HepG2 (cell line): ENCODE measurements at regions not wholly inside any gene's neighbourhood (a gene's known extent, or its start where the extent isn't known, plus 50 kb on each side); places are given as distances from the start of the nearest gene placed in this dataset.

ENCODE experiments used
- ATAC-seq: fragments of 200-7000 bp; cut with Tn5 transposase; 3 replicates; pipeline ENCODE4 v1.9.1; 2020; ENCODE audit warnings: mild to moderate bottlenecking, moderate library complexity
- BruUV-seq: library from RNA; stranded (reverse); fragments of 400-500 nt; replicated peaks from 2 replicates; lab custom pipeline; 2021; lab: Mats Ljungman, UMichigan
- CTCF ChIA-PET: fragments of 300-600 bp; formaldehyde crosslinking; extraction: SDS; loops from one replicate; lab custom pipeline; 2021; ENCODE audit warnings: low total read pairs, inconsistent platforms, low intra/inter-chr PET ratio; lab: Yijun Ruan, JAX
- POLR2A ChIA-PET: fragments of 350-600 bp; sonication (Branson Sonifier 250); formaldehyde crosslinking; loops from one replicate; lab custom pipeline; 2020; ENCODE audit warnings: antibody characterized with exemption, inconsistent platforms; lab: Yijun Ruan, JAX
- DNase-seq: peaks from one replicate; pipeline ENCODE4 v3.0.0-alpha.2; 2015; ENCODE audit warnings: low spot score
- FAIRE-seq: peaks from 3 replicates; lab custom pipeline; 2011; peaks lifted over from hg19 to GRCh38; lab: Jason Lieb, UNC
- H2AFZ ChIP-seq: one replicate; pipeline ENCODE4 v1.6.1; 2011; ENCODE audit warnings: low read length, inconsistent platforms
- H3K27ac ChIP-seq: fragments of 300-600 bp; 3 replicates; pipeline ENCODE4 v1.8.0; 2011; ENCODE audit warnings: mixed run types, mild to moderate bottlenecking, mixed read lengths, low read length, inconsistent platforms; ENCODE audit not compliant: insufficient read depth; ENCODE audit errors: extremely low read length
- H3K27me3 ChIP-seq, 2 experiments: fragments of 200-600 bp in 1 of 2; 2 replicates in 1 of 2; 3 replicates in 1 of 2; pipeline versions ENCODE4 v1.6.0 to v1.8.0; 2011; ENCODE audit warnings: low read length in 2 of 2, mild to moderate bottlenecking in 2 of 2, moderate library complexity in 2 of 2, inconsistent platforms in 1 of 2; ENCODE audit not compliant: insufficient read depth in 2 of 2, control insufficient read depth in 1 of 2
- H3K36me3 ChIP-seq, 2 experiments: fragments of 200-600 bp in 1 of 2; replicated peaks in 1 of 2; 2 replicates in 1 of 2; 3 replicates in 1 of 2; pipeline versions ENCODE4 v1.5.1 to v1.8.0; 2011; ENCODE audit warnings: low read length in 2 of 2, inconsistent platforms in 1 of 2; ENCODE audit not compliant: insufficient read depth in 2 of 2, control insufficient read depth in 1 of 2
- H3K4me1 ChIP-seq: 2 replicates; pipeline ENCODE4 v1.5.1; 2012; ENCODE audit warnings: low read length, inconsistent platforms; ENCODE audit not compliant: insufficient read depth
- H3K4me2 ChIP-seq: 2 replicates; pipeline ENCODE4 v1.6.0; 2011; ENCODE audit warnings: low read depth, low read length, inconsistent platforms
- H3K4me3 ChIP-seq, 3 experiments: fragments of 200-600 bp in 1 of 3; sonication (generic), shearing (Covaris generic) in 1 of 3; replicated peaks in 1 of 3; 2 replicates each; pipeline ENCODE4 v1.5.1; 2011 to 2016; ENCODE audit warnings: low read length in 3 of 3, inconsistent platforms in 2 of 3, low read depth in 2 of 3, mild to moderate bottlenecking in 2 of 3, control low read depth in 1 of 3, mixed read lengths in 1 of 3; ENCODE audit not compliant: insufficient read depth in 1 of 3
- H3K79me2 ChIP-seq: one replicate; pipeline ENCODE4 v1.6.1; 2011; ENCODE audit warnings: low read length, inconsistent platforms; ENCODE audit not compliant: insufficient read depth
- H3K9ac ChIP-seq: 2 replicates; pipeline ENCODE4 v1.6.0; 2011; ENCODE audit warnings: mild to moderate bottlenecking, low read depth, low read length, inconsistent platforms; ENCODE audit not compliant: insufficient read depth
- H3K9me3 ChIP-seq: 2 replicates; pipeline ENCODE4 v1.5.1; 2012; ENCODE audit warnings: mild to moderate bottlenecking, low read length
- H4K20me1 ChIP-seq: 2 replicates; pipeline ENCODE4 v1.6.0; 2011; ENCODE audit warnings: inconsistent platforms, mild to moderate bottlenecking, low read length, moderate library complexity; ENCODE audit not compliant: insufficient read depth
- BCLAF1 ChIP-seq: fragments of 450-650 bp; IDR thresholded peaks from 2 replicates; pipeline ENCODE4 v1.6.1; 2017; ENCODE audit warnings: mild to moderate bottlenecking
- CENPX ChIP-seq: sonication (generic); formaldehyde crosslinking; IDR thresholded peaks from 2 replicates; pipeline ENCODE4 v1.9.0; 2021; ENCODE audit warnings: mild to moderate bottlenecking, missing genetic modification reagents, moderate library complexity
- CHD4 ChIP-seq: fragments of 200-600 bp; sonication (generic); IDR thresholded peaks from 2 replicates; pipeline ENCODE4 v1.7.0; 2017; ENCODE audit warnings: mild to moderate bottlenecking, low read length, borderline replicate concordance
- CREM ChIP-seq, 2 experiments: sonication (generic) in 1 of 2; formaldehyde crosslinking in 1 of 2; IDR thresholded peaks; 2 replicates each; pipeline versions ENCODE4 v1.4.0 to v1.6.1; 2016 to 2020; ENCODE audit warnings: antibody characterized with exemption in 1 of 2, mild to moderate bottlenecking in 1 of 2, missing genetic modification reagents in 1 of 2
- GPBP1L1 ChIP-seq: sonication (generic); formaldehyde crosslinking; IDR thresholded peaks from 2 replicates; pipeline ENCODE4 v1.5.0; 2020; ENCODE audit warnings: mild to moderate bottlenecking, missing genetic modification reagents
- HMG20A ChIP-seq: IDR thresholded peaks from 2 replicates; pipeline ENCODE4 v1.6.1; 2016; ENCODE audit warnings: borderline replicate concordance
- RAD51 ChIP-seq: fragments of 450-650 bp; IDR thresholded peaks from 2 replicates; pipeline ENCODE4 v1.6.1; 2016; ENCODE audit warnings: borderline replicate concordance
- ZKSCAN5 ChIP-seq: sonication (generic); formaldehyde crosslinking; IDR thresholded peaks from 2 replicates; pipeline ENCODE4 v1.5.1; 2020; ENCODE audit warnings: mild to moderate bottlenecking, missing genetic modification reagents
- ZNF839 ChIP-seq: sonication (generic); formaldehyde crosslinking; IDR thresholded peaks from 2 replicates; pipeline ENCODE4 v1.4.0; 2020; ENCODE audit warnings: missing genetic modification reagents, mild to moderate bottlenecking, borderline replicate concordance
- ZSCAN29 ChIP-seq: sonication (generic); formaldehyde crosslinking; conservative IDR thresholded peaks from 2 replicates; pipeline ENCODE4 v1.4.0; 2020; ENCODE audit warnings: mild to moderate bottlenecking, missing genetic modification reagents
- WGBS: methylation state at CpG from one replicate; pipeline ENCODE4 v1.1.6; 2017; ENCODE audit warnings: low lambda C conversion rate; 5-methylcytosine and 5-hydroxymethylcytosine counted together
- in situ Hi-C: cut with HindIII; loops from 2 replicates; pipeline ENCODE4 v1.10.0; 2017; ENCODE audit warnings: low pct_unique_long_range_greater_than_20kb; ENCODE audit not compliant: extremely low pct_ligation_motif_present
- intact Hi-C: fragments of 100-400 bp; cut with micrococcal nuclease; formaldehyde crosslinking; loops from one replicate; pipeline ENCODE4 v1.10.0; 2022; ENCODE audit not compliant: unreplicated experiment

- in situ Hi-C loops (no loop called here), intact Hi-C loops (no loop called here)
- Histone ChIP-seq H3K79me2 (no peaks in the 10 kb centered on the region), H3K4me1 (peaks cover 7% of the 10 kb centered on the region), H3K4me3 (no peak overlapping the region), H4K20me1 (no peaks in the 10 kb centered on the region), H3K4me2 (no peak overlapping the region), H3K9me3 (no peaks in the 10 kb centered on the region), H3K36me3 (no peaks in the 10 kb centered on the region), H3K9ac (no peak overlapping the region), H3K27me3 (no peaks in the 10 kb centered on the region), H3K27ac (no peak overlapping the region), H2AFZ (no peak overlapping the region)
- WGBS, result 8% methylated on average over 1 of the region's 1 CpG
- no peak for FAIRE-seq
- BruUV-seq, result no TSS peak
- no peak for DNase-seq
- ChIA-PET CTCF (no interaction called here), POLR2A (no interaction called here)
- no peak for ATAC-seq
- TF ChIP-seq HMG20A (CRISPR knock-in tag), result no peak
- TF ChIP-seq ZSCAN29, result no peak
- TF ChIP-seq CHD4, result no peak
- no peak for TF ChIP-seq RAD51
- TF ChIP-seq ZNF839 (CRISPR knock-in tag), result no peak
These were observed 66.4 kb upstream of the SCIN start for GRCh38 chr7:12504149-12504548.

- H3K9ac ChIP-seq, result no peak overlapping the region
- TF ChIP-seq CENPX (CRISPR knock-in tag) (no peak), ZKSCAN5 (CRISPR knock-in tag) (no peak), GPBP1L1 (CRISPR knock-in tag) (no peak), CREM (IDR thresholded peaks at IDR 0.05) (no peak), CREM (CRISPR knock-in tag; IDR thresholded peaks at IDR 0.05) (no peak), BCLAF1 (no peak)
- CTCF ChIA-PET, result no interaction called here
- H3K9me3 ChIP-seq, result no peaks in the 10 kb centered on the region
- H3K4me3 ChIP-seq, result no peak overlapping the region
- intact Hi-C loops, result no loop called here
- H3K27ac ChIP-seq, result no peak overlapping the region
- ATAC-seq (no peak), DNase-seq (no peak), FAIRE-seq (no peak)
- H3K4me2 ChIP-seq, result no peak overlapping the region
- H3K4me1 ChIP-seq, result peaks cover 7% of the 10 kb centered on the region
- in situ Hi-C loops, result no loop called here
- WGBS, result 72% methylated on average over 3 of the region's 3 CpGs
- no TSS peak for BruUV-seq
- H3K79me2 ChIP-seq, result no peaks in the 10 kb centered on the region
- no peak overlapping the region for H2AFZ ChIP-seq
- no peaks in the 10 kb centered on the region for H4K20me1 ChIP-seq
- H3K27me3 ChIP-seq, result no peaks in the 10 kb centered on the region
- no peaks in the 10 kb centered on the region for H3K36me3 ChIP-seq
- POLR2A ChIA-PET, result no interaction called here
These were observed 62.5 kb upstream of the SCIN start for GRCh38 chr7:12508005-12508404.
